Thoracic aorta (tissue), 2 donors: ENCODE measurements at regions not wholly inside any gene's neighbourhood (a gene's known extent, or its start where the extent isn't known, plus 50 kb on each side); places are given as distances from the start of the nearest gene placed in this dataset.

ENCODE experiments used
- ATAC-seq: fragments of 150-250 bp; one replicate; pipeline ENCODE4 v1.8.0; 2017; ENCODE audit warnings: low read depth; ENCODE audit not compliant: insufficient number of reproducible peaks, low FRiP score
- DNase-seq: peaks from one replicate; pipeline ENCODE4 v3.0.0-alpha.2; 2020; ENCODE audit warnings: low spot score
- H3K27ac ChIP-seq, 2 donors: fragments of 200-600 bp; sonication (generic); 1 replicate in 1 of 2; 2 replicates in 1 of 2; pipeline ENCODE4 v1.5.1; 2016; ENCODE audit warnings: mild to moderate bottlenecking in 2 of 2, moderate library complexity in 2 of 2
- H3K27me3 ChIP-seq: fragments of 200-600 bp; sonication (generic); replicated peaks from 2 replicates; pipeline ENCODE4 v1.6.0; 2016; ENCODE audit warnings: mild to moderate bottlenecking; ENCODE audit not compliant: insufficient read depth
- H3K36me3 ChIP-seq: fragments of 200-600 bp; sonication (generic); one replicate; pipeline ENCODE4 v1.5.1; 2016
- H3K4me1 ChIP-seq, 2 donors: fragments of 200-600 bp; sonication (generic); 1 replicate in 1 of 2; 2 replicates in 1 of 2; pipeline versions ENCODE4 v1.5.1 to v1.6.0; 2016; ENCODE audit warnings: low read depth in 2 of 2, mild to moderate bottlenecking in 1 of 2; ENCODE audit not compliant: control insufficient read depth in 1 of 2
- H3K4me3 ChIP-seq: fragments of 200-600 bp; sonication (generic); 2 replicates; pipeline ENCODE4 v1.5.1; 2016; ENCODE audit warnings: mild to moderate bottlenecking
- H3K9me3 ChIP-seq: fragments of 200-600 bp; sonication (generic); 2 replicates; pipeline ENCODE4 v1.5.1; 2016
- CTCF ChIP-seq: fragments of 200-600 bp; sonication (generic); IDR thresholded peaks from one replicate; pipeline ENCODE4 v1.5.1; 2019; ENCODE audit warnings: antibody characterized with exemption

- DNase-seq (no peak), ATAC-seq (no peak)
- H3K4me1 ChIP-seq = no peaks in the 10 kb centered on the region
- no peak for TF ChIP-seq CTCF
- H3K27ac ChIP-seq = no peak overlapping the region
- H3K36me3 ChIP-seq = no peaks in the 10 kb centered on the region
- no peaks in the 10 kb centered on the region for H3K27me3 ChIP-seq
- no peaks in the 10 kb centered on the region for H3K9me3 ChIP-seq
- H3K4me3 ChIP-seq = no peak overlapping the region
Observed at GRCh38 chrX:7775987-7776386, 67.0 kb upstream of the VCX start.

DNA sequence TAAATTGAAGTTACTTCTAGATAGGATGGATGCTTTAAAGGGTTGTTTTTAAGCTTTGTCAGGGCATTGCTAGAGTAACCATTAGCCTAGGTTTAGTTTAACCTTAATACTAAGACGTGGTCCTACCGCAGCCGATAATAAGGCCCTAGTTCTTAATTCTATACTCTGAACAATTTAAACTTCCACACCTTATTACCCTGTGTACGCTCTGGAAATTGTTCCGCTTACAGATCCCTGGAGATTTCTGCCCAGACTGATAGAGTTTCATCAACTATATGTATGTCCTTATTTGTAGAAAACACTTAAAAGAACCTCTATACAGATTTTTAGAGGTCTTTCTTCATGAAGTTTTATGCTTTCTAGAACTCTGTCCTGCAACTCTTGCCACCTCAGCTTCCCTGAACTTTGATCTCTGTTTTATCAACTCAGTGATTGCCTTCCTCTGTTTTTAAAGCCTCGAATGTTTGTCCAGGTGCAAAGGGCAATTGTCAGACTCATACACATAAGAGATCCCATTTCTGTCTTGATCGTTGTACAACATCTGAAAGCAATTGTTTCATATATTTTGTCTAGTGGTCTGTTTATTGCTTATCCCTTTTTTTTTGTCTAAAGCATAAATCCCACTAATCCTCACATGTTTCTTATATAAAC lies 71.1 kb upstream of the VCX start:
- Histone ChIP-seq H3K36me3 (no peaks in the 10 kb centered on the region), H3K4me3 (no peak overlapping the region), H3K27me3 (no peaks in the 10 kb centered on the region), H3K27ac (no peak overlapping the region), H3K9me3 (no peaks in the 10 kb centered on the region), H3K4me1 (no peaks in the 10 kb centered on the region)
- TF ChIP-seq CTCF = no peak
- no peak for DNase-seq
- ATAC-seq = no peak

DNA sequence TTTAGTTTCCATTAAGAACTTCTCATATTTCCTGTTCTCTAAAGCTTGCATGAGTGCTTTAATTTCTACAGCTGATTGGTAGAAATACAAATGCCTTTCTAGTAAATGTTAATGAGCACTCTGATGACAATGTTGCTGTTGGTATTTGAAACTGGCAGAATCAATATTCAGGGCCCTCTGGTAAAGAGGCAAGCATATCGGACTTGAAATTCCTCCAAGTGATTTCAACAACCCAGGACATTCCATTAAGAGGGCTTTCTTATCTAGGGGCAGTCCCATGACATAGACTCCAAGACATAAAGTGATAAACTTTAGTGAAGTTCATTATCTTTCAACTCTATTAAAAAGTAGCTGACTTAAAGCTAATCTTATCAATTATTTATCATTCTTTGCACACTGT lies 83.1 kb upstream of the VCX start:
- Histone ChIP-seq H3K27ac (no peak overlapping the region), H3K36me3 (no peaks in the 10 kb centered on the region), H3K4me1 (no peaks in the 10 kb centered on the region), H3K27me3 (no peaks in the 10 kb centered on the region), H3K4me3 (no peak overlapping the region), H3K9me3 (no peaks in the 10 kb centered on the region)
- TF ChIP-seq CTCF = no peak
- DNase-seq (no peak), ATAC-seq (no peak)

- H3K27ac ChIP-seq = no peak overlapping the region
- TF ChIP-seq CTCF = no peak
- H3K9me3 ChIP-seq = no peaks in the 10 kb centered on the region
- no peak overlapping the region for H3K4me3 ChIP-seq
- no peak for DNase-seq
- H3K36me3 ChIP-seq = no peaks in the 10 kb centered on the region
- ATAC-seq = no peak
- no peaks in the 10 kb centered on the region for H3K4me1 ChIP-seq
- H3K27me3 ChIP-seq = no peaks in the 10 kb centered on the region
Observed at GRCh38 chrX:7746856-7747255, 96.1 kb upstream of the VCX start.

GRCh38 chrX:7730071-7730470 lies 112.9 kb upstream of the VCX start:
- Histone ChIP-seq H3K4me1 (no peaks in the 10 kb centered on the region), H3K4me3 (no peak overlapping the region), H3K9me3 (no peaks in the 10 kb centered on the region), H3K36me3 (no peaks in the 10 kb centered on the region), H3K27ac (no peak overlapping the region), H3K27me3 (no peaks in the 10 kb centered on the region)
- no peak for TF ChIP-seq CTCF
- ATAC-seq = no peak
- no peak for DNase-seq
